Neutrophil (primary cell): ENCODE measurements at regions not wholly inside any gene's neighbourhood (a gene's known extent, or its start where the extent isn't known, plus 50 kb on each side); places are given as distances from the start of the nearest gene placed in this dataset.

Experiments
- H3K27ac ChIP-seq: fragments of 200-600 bp; sonication (generic); 2 replicates; pipeline ENCODE4 v1.5.1; 2016; ENCODE audit warnings: mild to moderate bottlenecking, moderate library complexity
- H3K27me3 ChIP-seq: fragments of 200-600 bp; sonication (generic); 2 replicates; pipeline ENCODE4 v1.6.0; 2016; ENCODE audit warnings: mild to moderate bottlenecking
- H3K36me3 ChIP-seq: fragments of 200-600 bp; sonication (generic); 2 replicates; pipeline ENCODE4 v1.5.1; 2017
- H3K4me1 ChIP-seq, 2 experiments: fragments of 200-600 bp in 1 of 2; sonication (generic) in 1 of 2; 1 replicate in 1 of 2; 2 replicates in 1 of 2; pipeline versions ENCODE4 v1.5.1 to v1.6.1; 2013 to 2016; ENCODE audit warnings: low read depth in 1 of 2, low read length in 1 of 2, mild to moderate bottlenecking in 1 of 2, moderate library complexity in 1 of 2; ENCODE audit not compliant: control insufficient read depth in 1 of 2, insufficient read depth in 1 of 2
- H3K4me3 ChIP-seq, 2 experiments: fragments of 200-600 bp in 1 of 2; sonication (generic) in 1 of 2; 1 replicate in 1 of 2; 2 replicates in 1 of 2; pipeline ENCODE4 v1.5.1; 2013 to 2016; ENCODE audit warnings: low read depth in 1 of 2, low read length in 1 of 2, mild to moderate bottlenecking in 1 of 2, moderate library complexity in 1 of 2
- H3K9me3 ChIP-seq: fragments of 200-600 bp; sonication (generic); 2 replicates; pipeline ENCODE4 v1.5.1; 2016
- TF ChIP-seq, protein P1 (sequence below): fragments of 200-600 bp; sonication (generic); IDR thresholded peaks from 2 replicates; pipeline ENCODE4 v1.5.1; 2016; ENCODE audit warnings: antibody characterized with exemption

- H3K9me3 ChIP-seq: no peaks in the 10 kb centered on the region
- TF ChIP-seq, protein P1, sequence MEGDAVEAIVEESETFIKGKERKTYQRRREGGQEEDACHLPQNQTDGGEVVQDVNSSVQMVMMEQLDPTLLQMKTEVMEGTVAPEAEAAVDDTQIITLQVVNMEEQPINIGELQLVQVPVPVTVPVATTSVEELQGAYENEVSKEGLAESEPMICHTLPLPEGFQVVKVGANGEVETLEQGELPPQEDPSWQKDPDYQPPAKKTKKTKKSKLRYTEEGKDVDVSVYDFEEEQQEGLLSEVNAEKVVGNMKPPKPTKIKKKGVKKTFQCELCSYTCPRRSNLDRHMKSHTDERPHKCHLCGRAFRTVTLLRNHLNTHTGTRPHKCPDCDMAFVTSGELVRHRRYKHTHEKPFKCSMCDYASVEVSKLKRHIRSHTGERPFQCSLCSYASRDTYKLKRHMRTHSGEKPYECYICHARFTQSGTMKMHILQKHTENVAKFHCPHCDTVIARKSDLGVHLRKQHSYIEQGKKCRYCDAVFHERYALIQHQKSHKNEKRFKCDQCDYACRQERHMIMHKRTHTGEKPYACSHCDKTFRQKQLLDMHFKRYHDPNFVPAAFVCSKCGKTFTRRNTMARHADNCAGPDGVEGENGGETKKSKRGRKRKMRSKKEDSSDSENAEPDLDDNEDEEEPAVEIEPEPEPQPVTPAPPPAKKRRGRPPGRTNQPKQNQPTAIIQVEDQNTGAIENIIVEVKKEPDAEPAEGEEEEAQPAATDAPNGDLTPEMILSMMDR: no peak
- H3K36me3 ChIP-seq: no peaks in the 10 kb centered on the region
- H3K4me3 ChIP-seq: no peak overlapping the region
- no peaks in the 10 kb centered on the region for H3K4me1 ChIP-seq
- no peaks in the 10 kb centered on the region for H3K27me3 ChIP-seq
- no peak overlapping the region for H3K27ac ChIP-seq
Measured at GRCh38 chr10:29962166-29962850, 97.1 kb downstream of the JCAD start.

DNA sequence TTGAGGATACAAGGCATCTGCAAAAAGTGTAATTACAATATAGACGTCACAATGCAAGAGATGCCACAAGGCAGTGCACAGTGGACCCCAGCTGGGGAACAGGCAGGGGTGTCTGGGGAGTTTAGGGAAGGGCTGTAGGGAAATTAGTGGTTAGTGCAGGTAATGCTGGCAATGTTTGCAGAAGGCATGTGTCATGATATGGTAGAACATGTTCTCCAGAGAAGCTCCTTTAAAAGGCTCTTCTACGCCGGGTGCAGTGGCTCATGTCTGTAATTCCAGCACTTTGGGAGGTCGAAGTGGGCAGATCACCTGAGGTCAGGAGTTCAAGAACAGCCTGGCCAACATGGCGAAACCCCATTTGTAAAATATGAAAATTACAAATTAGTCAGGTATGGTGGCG is 98.0 kb downstream of the JCAD start:
- Histone ChIP-seq H3K27ac (no peak overlapping the region), H3K9me3 (no peaks in the 10 kb centered on the region), H3K4me1 (no peaks in the 10 kb centered on the region), H3K36me3 (no peaks in the 10 kb centered on the region), H3K27me3 (no peaks in the 10 kb centered on the region), H3K4me3 (no peak overlapping the region)
- TF ChIP-seq, protein P1: no peak

GRCh38 chr10:29960261-29960660 is 99.1 kb downstream of the JCAD start:
- Histone ChIP-seq H3K9me3 (no peaks in the 10 kb centered on the region), H3K27me3 (no peaks in the 10 kb centered on the region), H3K36me3 (no peaks in the 10 kb centered on the region), H3K4me3 (no peak overlapping the region), H3K27ac (no peak overlapping the region), H3K4me1 (no peaks in the 10 kb centered on the region)
- TF ChIP-seq, protein P1: no peak

DNA sequence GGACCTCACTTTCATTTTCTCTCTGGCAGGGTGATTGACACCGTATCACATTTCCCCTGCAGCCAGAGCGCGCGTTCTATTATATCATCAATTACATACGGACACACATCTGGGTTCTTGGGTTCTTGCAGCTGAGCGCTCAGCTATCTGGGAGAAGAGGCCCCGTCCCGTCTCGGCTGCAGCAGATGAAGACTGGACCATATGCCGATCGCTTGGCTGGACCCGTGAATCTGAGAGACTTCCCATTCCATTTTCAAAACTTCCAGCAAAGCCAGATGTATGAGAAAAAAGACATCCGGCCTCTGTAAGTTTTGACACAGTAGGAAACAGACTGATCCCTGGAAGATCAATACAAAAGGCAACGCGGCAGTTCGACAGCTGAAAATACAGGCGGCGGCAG is 99.8 kb downstream of the JCAD start:
- Histone ChIP-seq H3K27ac (no peak overlapping the region), H3K4me3 (no peak overlapping the region), H3K9me3 (no peaks in the 10 kb centered on the region), H3K4me1 (no peaks in the 10 kb centered on the region), H3K36me3 (no peaks in the 10 kb centered on the region), H3K27me3 (no peaks in the 10 kb centered on the region)
- TF ChIP-seq, protein P1: no peak

DNA sequence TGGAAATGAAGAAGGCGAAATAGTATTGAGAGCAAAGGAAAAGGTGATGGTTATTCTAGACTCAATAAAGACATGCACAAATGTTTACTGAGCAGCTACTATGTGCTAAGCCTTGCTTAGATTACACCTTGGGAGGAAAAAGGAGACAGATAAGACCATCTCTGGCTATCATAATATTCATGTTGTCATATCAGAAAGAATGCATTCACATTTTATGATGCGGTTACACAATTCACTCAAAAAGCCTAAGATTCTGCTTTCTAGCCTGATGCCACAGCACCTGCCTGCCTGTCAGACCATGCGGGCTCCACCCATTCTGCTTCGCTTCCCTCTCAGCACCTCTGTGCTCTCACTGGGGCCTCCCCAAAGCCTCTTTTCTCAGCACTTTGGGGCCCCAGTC is 100.9 kb downstream of the JCAD start:
- no peak overlapping the region for H3K4me3 ChIP-seq
- no peaks in the 10 kb centered on the region for H3K27me3 ChIP-seq
- H3K9me3 ChIP-seq: no peaks in the 10 kb centered on the region
- H3K36me3 ChIP-seq: no peaks in the 10 kb centered on the region
- TF ChIP-seq, protein P1: no peak
- H3K4me1 ChIP-seq: no peaks in the 10 kb centered on the region
- H3K27ac ChIP-seq: no peak overlapping the region

DNA sequence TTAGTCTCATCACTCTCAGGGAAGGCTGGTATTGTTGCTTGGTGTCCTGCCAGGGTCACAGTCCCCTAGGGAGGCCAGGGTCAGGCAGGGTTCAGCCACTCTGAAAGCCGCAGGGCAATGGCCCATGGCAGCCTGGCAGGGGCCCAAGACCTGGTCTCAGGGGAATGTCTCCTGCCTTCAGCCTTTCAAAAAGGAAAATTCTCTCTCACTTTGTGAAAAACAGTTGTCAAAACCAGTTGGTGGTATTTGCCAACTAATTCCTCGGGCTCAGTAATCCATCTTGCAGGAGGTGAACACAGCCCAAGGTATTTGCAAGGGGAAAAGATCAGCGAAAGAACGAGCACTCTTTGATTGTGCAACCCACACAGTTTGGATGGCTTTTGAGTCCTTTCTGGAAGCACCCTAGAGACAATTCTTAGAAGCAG is 101.5 kb downstream of the JCAD start:
- no peaks in the 10 kb centered on the region for H3K27me3 ChIP-seq
- no peak overlapping the region for H3K27ac ChIP-seq
- no peaks in the 10 kb centered on the region for H3K36me3 ChIP-seq
- TF ChIP-seq, protein P1: no peak
- H3K4me1 ChIP-seq: no peaks in the 10 kb centered on the region
- no peak overlapping the region for H3K4me3 ChIP-seq
- no peaks in the 10 kb centered on the region for H3K9me3 ChIP-seq
